Upper lobe of left lung (tissue), 6 donors: ENCODE measurements at regions not wholly inside any gene's neighbourhood (a gene's known extent, or its start where the extent isn't known, plus 50 kb on each side); places are given as distances from the start of the nearest gene placed in this dataset.

Experiments
- ATAC-seq, 2 donors: fragments of 200-7000 bp; cut with Tn5 transposase; one replicate each; pipeline ENCODE4 v1.9.1; 2022; ENCODE audit warnings: mild to moderate bottlenecking in 2 of 2, moderate library complexity in 2 of 2; ENCODE audit not compliant: low FRiP score in 2 of 2
- DNase-seq, 2 donors: peaks; one replicate each; pipeline ENCODE4 v3.0.0-alpha.2; 2019 to 2020
- H3K27ac ChIP-seq, 4 donors: fragments of 200-600 bp; sonication (generic); one replicate each; pipeline ENCODE4 v1.5.1; 2016 to 2019
- H3K27me3 ChIP-seq, 4 donors: fragments of 200-600 bp; sonication (generic); one replicate each; pipeline ENCODE4 v1.5.1; 2017 to 2019
- H3K36me3 ChIP-seq, 4 donors: fragments of 200-600 bp; sonication (generic); one replicate each; pipeline ENCODE4 v1.5.1; 2016 to 2019
- H3K4me1 ChIP-seq, 4 donors: fragments of 200-600 bp; sonication (generic); one replicate each; pipeline ENCODE4 v1.5.1; 2018 to 2019
- H3K4me3 ChIP-seq, 4 donors: fragments of 200-600 bp; sonication (generic); one replicate each; pipeline ENCODE4 v1.5.1; 2017 to 2019; ENCODE audit warnings: mild to moderate bottlenecking in 2 of 4, moderate library complexity in 1 of 4
- H3K9me3 ChIP-seq, 4 donors: fragments of 200-600 bp; sonication (generic); one replicate each; pipeline ENCODE4 v1.5.1; 2018 to 2019
- CTCF ChIP-seq, 6 experiments: fragments of 450-650 bp in 4 of 6; fragments of 200-600 bp in 2 of 6; sonication (generic) in 2 of 6; IDR thresholded peaks; one replicate each; pipeline ENCODE4 v1.5.1; 2016 to 2019; ENCODE audit warnings: antibody characterized with exemption in 6 of 6
- EP300 ChIP-seq, 4 donors: sonication (generic); formaldehyde crosslinking; IDR thresholded peaks; one replicate each; pipeline ENCODE4 v1.5.1; 2017; ENCODE audit warnings: antibody characterized with exemption in 4 of 4, control low read depth in 2 of 4
- POLR2A ChIP-seq, 4 donors: fragments of 450-650 bp; IDR thresholded peaks; one replicate each; pipeline ENCODE4 v1.5.1; 2016 to 2017; ENCODE audit warnings: antibody characterized with exemption in 4 of 4, mild to moderate bottlenecking in 2 of 4
- POLR2AphosphoS5 ChIP-seq, 2 donors: sonication (generic); formaldehyde crosslinking; IDR thresholded peaks; one replicate each; pipeline ENCODE4 v1.5.1; 2017; ENCODE audit warnings: antibody characterized with exemption in 2 of 2
- WGBS, 2 donors: methylation state at CpG; one replicate each; pipeline ENCODE4 v1.1.5; 2017 to 2018; 5-methylcytosine and 5-hydroxymethylcytosine counted together
- donor health status: DM: no; HTN: no; CAD: no; lungs with moderate emphysema.
- donor health status: DM: no; HTN: yes; CAD: no; lungs with severe emphysema.

GRCh38 chr9:95608341-95608740, 91.6 kb upstream of the PTCH1 start:
- DNase-seq (no peak), ATAC-seq (no peak)
- Histone ChIP-seq H3K36me3 (no peaks in the 10 kb centered on the region), H3K4me1 (no peaks in the 10 kb centered on the region), H3K4me3 (no peak overlapping the region), H3K9me3 (no peaks in the 10 kb centered on the region), H3K27me3 (no peaks in the 10 kb centered on the region), H3K27ac (no peak overlapping the region)
- TF ChIP-seq POLR2A (IDR thresholded peaks at IDR 0.05) (no peak), CTCF (IDR thresholded peaks at IDR 0.05) (no peak), EP300 (IDR thresholded peaks at IDR 0.05) (no peak), POLR2AphosphoS5 (IDR thresholded peaks at IDR 0.05) (no peak)
- WGBS, 2 donors: 83 to 100% methylated on average over 1 of the region's 1 CpG

- H3K9me3 ChIP-seq: no peaks in the 10 kb centered on the region
- H3K36me3 ChIP-seq: no peaks in the 10 kb centered on the region
- no peak overlapping the region for H3K27ac ChIP-seq
- 92 to 96% methylated on average over 4 to 5 of the region's 5 CpGs for WGBS, 2 donors
- no peak overlapping the region for H3K4me3 ChIP-seq
- no peak for DNase-seq
- no peaks in the 10 kb centered on the region for H3K27me3 ChIP-seq
- H3K4me1 ChIP-seq: no peaks in the 10 kb centered on the region
- TF ChIP-seq POLR2AphosphoS5 (IDR thresholded peaks at IDR 0.05): no peak
- TF ChIP-seq POLR2A (IDR thresholded peaks at IDR 0.05): no peak
- no peak for TF ChIP-seq EP300 (IDR thresholded peaks at IDR 0.05)
- TF ChIP-seq CTCF (IDR thresholded peaks at IDR 0.05): no peak
- ATAC-seq: no peak
These were observed 90.7 kb upstream of the PTCH1 start for GRCh38 chr9:95607507-95607906.

GRCh38 chr9:95606489-95607350, 89.9 kb upstream of the PTCH1 start:
- ATAC-seq (no peak), DNase-seq (no peak)
- WGBS, 2 donors: 87 to 90% methylated on average over 19 of the region's 19 CpGs
- no peaks in the 10 kb centered on the region for H3K36me3 ChIP-seq
- no peak overlapping the region for H3K4me3 ChIP-seq
- TF ChIP-seq POLR2AphosphoS5 (IDR thresholded peaks at IDR 0.05) (no peak), CTCF (IDR thresholded peaks at IDR 0.05) (no peak), EP300 (IDR thresholded peaks at IDR 0.05) (no peak), POLR2A (IDR thresholded peaks at IDR 0.05) (no peak)
- no peaks in the 10 kb centered on the region for H3K4me1 ChIP-seq
- no peaks in the 10 kb centered on the region for H3K27me3 ChIP-seq
- no peaks in the 10 kb centered on the region for H3K9me3 ChIP-seq
- no peak overlapping the region for H3K27ac ChIP-seq

- H3K27me3 ChIP-seq: no peaks in the 10 kb centered on the region
- no peak for TF ChIP-seq POLR2AphosphoS5 (IDR thresholded peaks at IDR 0.05)
- no peak for TF ChIP-seq EP300 (IDR thresholded peaks at IDR 0.05)
- TF ChIP-seq POLR2A (IDR thresholded peaks at IDR 0.05): no peak
- no peak for TF ChIP-seq CTCF (IDR thresholded peaks at IDR 0.05)
- no peak overlapping the region for H3K27ac ChIP-seq
- H3K4me1 ChIP-seq: no peaks in the 10 kb centered on the region
- ATAC-seq: no peak
- 86 to 89% methylated on average over 10 of the region's 10 CpGs for WGBS, 2 donors
- H3K36me3 ChIP-seq: no peaks in the 10 kb centered on the region
- no peaks in the 10 kb centered on the region for H3K9me3 ChIP-seq
- DNase-seq: no peak
- no peak overlapping the region for H3K4me3 ChIP-seq
These were observed 89.2 kb upstream of the PTCH1 start for GRCh38 chr9:95605816-95606488.
